ENCODE measurements at regions not wholly inside any gene's neighbourhood (a gene's known extent, or its start where the extent isn't known, plus 50 kb on each side); places are given as distances from the start of the nearest gene placed in this dataset.

DNA sequence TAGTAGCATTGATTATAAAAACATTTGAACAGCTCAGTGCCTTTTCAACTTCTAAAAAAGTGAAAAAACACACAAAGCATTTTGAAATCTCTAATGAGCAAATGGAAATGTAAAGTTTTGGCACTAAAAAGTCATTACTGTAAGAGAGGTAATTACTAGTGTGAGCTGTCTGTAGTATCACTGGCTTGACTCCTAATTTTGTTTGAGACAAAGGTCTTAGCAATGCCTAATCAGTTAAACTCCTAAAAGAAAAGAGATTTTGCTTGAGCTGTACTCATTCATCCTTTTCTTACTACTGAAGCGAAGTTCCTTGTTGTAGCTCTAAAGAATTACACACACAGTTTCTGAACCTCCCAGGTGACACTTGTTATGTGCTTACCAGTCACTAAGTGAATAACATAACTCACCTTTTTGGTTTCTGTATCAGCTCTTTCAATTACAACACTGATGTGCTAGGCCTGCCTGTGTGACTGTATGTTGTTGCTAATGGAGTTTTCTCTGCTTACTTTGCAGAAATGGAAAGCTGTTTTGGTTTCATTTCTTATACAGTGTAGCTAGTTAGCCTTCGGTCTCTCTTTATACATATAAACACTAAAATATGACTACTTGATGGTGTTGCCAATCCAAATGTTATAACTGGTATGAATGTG lies 924.4 kb upstream of the TENM4 start:
- no peak for DNase-seq

DNA sequence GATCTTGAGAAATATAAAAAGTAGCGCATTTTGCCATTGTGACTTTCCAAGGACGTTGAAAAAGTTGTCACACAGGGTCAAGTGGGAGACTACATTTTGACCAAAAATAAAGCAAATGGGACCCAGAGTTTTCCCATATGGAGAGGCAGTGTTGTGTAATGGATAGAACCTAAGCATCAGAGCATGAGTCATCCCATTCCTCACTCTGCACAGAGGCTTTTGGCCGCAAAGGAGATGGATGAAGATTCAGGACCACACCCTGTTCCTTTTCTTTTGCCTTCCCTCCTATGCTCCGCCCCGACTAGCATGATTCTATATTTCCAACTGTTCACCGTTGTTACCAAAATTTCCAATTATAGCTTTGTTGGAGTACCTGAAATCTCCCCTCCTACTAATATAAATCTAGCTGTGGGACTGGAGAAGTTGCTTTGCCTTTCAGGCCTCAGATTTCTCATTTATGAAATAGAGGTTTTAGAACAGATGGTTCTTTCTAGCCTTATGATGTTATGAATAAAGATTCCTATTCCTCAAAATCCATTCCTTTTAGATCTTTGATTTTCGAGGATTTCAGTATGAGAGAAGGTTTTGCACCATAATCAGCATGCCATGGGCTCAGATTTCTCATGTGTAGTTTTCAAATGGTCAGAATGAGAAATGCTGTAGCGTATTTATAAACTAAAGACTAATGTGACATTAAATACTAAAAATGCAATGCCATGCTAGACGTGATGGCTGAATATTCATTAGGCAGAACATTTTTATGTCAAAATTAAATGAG lies 921.9 kb upstream of the TENM4 start:
- DNase-seq, result no peak

DNA sequence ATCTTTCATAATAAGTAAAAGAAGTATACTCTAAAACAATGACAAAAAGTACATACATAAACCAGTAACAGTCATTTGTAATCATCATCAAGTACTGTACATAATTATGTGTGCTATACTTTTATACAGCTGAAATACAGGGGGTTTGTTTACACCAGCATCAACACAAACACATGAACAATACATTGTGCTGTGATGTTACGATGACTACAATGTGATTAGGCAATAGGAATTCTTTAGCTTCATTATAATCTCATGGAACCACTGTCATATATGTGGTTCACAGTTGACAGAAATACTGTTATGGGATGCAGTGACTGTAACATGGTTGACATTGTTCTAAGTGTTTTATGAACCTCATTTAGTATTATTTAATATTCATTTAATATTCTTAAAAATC lies 914.4 kb upstream of the TENM4 start:
- DNase-seq, result no peak

DNA sequence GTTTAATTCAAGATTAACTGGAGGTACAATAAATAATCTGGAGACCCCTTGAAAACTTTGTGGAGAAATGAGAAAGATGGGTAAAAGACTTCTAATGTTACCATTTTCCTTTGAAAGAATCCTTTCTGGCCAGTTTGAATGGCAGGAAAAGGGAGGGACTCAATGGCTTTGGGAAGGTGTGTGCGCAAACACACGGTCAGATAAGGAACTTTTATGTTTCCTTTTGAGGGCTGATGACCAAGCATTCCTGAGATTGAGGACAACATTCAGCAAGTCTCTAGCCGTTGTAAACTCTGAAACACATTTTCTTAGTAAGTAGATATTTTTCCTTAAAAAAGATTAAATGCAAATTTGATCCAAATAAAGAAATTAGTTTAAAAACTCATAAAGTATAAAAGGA lies 909.7 kb upstream of the TENM4 start:
- DNase-seq, result no peak

DNA sequence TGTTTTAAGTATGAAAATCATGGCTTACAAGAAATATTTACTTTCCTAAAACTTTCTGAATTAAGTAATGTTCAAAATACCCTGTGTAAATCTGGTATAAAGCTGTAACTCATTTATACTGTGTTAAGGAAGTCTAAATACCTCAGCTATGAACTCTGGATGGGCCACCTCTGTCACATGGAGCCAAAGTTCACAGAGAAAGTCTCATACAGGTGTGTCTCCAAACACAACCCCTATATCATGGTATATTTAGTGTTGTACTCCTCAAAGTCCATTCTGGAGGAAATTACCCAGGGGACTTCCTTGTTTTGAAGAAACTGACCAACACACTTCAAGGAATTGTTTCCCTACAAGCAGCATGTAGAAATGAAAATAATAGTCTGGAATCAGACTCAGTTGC lies 909.2 kb upstream of the TENM4 start:
- no peak for DNase-seq

DNA sequence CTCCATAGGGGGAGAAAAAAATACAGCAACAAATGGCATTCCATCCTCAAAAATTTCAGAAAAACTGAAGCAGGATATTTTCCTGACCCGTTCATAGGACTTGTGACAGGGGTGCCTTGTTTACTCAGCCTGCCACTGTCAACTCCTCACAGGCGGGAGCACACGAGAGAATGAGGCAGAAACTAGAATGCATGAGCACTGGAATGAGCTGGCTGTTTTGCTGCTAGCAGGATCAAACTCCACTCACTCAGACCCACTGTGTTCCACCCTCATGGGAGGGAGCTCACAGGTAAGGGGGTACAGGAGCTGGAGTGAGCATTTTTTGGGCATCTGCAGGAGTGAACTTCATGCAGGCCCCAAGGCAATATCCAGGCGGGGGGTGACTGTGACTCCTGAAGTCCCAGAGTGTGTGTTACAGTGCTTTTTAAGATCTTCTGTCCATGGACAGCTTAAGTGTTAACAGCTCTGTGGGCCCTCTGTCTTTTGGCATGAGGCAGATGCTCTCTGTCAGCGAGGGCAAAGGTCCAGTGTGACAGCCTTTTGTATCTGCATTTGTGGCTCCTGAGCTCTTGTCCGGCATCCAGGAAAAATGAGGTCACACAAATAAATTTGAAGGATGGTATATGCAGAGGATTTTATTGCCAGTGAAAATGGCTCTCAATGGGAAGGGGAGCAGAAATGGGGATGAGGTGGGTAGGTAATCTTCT lies 905.7 kb upstream of the TENM4 start:
- no peak for DNase-seq

DNA sequence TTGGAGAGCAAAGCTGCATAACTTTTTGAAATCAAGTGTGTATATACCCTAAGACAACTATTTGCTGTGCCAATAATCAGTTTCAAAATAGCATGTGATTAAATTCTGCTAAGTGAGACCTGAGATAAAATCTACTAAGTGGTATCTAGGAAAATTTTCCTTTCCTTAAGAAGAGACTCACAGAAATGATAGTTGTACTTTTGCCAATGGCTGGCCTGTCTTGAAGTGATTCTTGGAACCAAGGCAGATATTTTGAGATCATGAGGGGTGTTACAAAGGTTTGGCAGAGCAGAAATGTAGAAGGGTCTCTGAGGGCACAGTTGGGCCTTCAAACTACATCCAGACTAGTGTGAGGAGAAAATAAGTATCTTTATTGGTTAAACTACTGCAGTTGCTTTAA lies 902.6 kb upstream of the TENM4 start:
- DNase-seq, result no peak

DNA sequence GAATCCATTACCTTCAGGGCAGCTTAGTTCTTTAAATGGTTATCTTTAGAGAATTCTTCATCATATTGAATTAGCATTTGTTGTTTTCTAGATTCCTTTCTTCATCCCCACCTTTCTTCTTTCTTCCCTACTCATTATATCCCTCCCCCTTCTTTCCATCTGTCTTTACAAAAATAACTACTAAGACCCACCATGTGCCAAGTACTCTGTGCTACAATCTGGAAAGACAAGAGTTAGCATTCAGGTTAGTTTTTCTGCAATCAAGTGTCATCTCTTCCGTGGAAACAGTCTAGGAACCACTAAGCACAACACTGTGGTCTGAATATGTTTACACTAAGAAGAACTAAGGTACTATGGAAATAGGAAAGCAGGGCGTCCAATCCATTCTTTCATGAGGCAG lies 897.4 kb upstream of the TENM4 start:
- DNase-seq, result no peak

DNA sequence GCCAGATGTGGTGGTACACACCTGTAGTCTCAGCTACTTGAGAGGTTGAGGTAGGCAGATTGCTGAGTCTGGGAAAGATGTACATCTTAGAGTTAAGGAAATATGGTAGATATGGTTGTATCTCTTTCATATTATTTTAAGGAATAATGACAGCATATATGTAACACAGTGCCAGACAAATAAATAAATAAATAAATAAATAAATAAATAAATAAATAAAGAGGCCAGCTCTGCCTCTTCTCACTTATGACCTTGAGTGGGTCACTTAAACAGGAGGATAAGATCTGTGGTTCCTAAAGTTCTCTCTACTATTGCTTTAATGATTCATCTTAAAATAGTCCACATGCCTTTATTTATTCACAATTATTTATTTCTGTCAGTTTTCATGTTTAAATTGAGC lies 890.9 kb upstream of the TENM4 start:
- DNase-seq, result no peak

DNA sequence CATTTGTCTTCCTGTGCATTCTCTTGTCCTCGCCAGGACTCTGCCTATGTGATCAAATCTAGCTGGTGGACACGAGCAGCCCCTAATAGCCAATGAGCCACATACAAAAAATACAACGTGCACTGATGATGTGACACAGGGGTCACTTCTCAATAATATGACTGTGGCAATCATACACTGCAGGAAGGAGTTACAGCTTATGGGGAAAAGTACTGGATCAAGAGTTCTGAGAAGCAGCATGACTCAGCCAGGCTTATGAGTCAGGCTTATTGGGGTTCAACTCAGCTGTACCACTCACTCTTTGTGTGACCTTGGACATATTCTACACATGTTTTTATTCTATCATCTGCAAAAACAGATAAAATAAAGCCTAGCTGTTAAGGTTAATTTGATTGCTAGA lies 889.4 kb upstream of the TENM4 start:
- DNase-seq, result no peak

DNA sequence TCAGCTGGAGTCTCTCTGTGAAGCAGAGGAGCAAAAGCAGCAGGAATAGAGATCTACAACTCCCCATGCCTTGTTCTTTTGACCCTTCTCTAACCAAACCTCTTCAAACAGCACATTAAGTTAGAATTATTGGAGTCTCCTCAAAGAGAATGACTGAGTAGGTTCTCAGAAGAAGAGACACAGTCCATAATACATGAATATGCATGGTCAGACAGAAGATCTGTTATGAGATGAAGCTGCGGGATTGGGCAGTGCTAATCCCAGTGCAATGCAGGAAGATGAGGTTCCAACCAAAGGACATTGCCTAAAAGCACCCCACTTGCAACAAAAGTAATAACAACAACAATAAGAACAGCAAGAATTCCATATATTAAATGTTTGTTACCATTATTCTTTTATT lies 887.9 kb upstream of the TENM4 start:
- no peak for DNase-seq

DNA sequence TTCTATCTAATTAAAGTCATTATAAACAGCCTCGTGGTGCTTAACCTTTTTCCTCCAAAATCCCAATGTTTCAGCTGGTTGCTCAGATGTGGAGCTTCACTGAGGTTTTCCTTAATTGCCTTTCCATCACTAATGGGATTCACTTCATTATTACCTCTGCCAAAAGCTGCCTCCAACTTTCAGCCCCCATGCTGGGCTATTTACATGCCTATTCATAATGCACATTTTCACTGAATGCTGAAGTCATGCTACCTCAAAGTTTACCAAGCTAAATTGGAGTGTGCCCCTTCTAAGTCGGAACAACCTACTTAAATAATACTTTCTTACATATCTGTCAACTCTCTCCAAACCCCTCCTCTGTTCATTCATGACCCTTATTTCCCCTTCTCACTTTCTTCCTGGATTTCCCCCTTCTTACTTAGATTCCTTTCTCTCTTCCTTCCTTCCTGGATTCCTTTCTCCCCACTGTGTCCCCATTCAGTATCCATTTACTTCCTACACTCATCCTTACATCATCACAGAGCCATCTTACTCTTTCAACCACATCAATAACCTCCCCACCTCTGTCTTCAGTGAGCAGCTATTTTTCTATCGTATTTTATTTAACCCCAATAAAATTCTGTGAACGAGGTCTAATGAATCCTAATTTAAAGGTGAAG lies 887.3 kb upstream of the TENM4 start:
- no peak for DNase-seq

DNA sequence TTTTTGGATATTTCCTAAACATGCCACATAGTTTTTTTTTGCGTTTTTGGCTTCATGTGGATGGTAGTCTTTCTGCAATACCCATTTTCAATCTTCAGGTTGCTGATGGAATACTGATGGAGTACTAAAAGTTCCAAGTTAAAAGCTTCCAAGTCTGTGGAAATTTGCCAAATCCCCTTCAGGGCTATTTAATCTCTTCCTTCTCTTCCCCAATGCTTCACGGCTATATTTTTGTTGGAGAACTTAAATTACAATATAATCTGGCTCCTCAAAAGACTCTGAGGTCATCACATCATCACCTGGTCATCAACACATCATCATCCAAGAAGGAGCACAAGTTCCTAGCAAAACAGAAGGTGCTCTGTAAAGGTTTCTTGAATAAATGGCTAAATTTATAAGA lies 881.0 kb upstream of the TENM4 start:
- DNase-seq, result no peak

DNA sequence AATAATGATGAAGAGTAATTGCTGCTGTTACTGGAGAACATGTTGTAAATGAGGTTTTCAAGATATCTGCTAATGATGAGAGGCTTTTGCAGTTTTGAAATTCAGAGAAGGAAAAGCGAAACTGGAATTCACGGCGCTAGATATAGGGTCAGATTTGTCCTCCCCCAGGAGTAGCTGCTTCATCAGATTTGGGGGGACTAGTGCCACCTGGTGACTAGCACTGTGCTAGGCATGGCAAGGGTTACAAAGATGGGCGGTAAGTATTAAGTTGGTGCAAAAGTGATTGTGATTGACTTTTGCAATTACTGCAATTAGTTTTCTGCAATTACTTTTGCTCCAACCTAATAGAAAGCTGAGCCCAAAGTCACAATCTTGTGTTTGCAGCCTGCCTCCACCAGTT lies 879.9 kb upstream of the TENM4 start:
- DNase-seq, result no peak

DNA sequence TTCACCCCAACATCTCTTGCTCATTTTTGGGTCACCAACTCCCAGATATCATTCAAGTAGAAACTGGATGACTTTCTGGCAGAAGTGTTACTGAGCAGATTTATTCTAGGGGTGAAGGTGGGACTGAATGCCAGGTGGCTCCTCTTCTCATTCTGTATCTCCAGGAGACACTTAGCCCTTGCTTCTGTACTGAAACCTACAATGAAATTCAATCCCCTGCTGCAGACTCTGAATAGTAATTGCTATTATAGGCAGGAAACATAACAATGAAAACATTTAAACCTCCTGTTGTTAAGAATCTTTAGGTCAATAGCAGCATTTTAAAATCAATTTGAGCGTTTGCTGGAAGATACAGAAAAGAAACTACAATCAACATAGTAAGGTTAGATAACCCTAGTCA lies 879.4 kb upstream of the TENM4 start:
- DNase-seq, result no peak

DNA sequence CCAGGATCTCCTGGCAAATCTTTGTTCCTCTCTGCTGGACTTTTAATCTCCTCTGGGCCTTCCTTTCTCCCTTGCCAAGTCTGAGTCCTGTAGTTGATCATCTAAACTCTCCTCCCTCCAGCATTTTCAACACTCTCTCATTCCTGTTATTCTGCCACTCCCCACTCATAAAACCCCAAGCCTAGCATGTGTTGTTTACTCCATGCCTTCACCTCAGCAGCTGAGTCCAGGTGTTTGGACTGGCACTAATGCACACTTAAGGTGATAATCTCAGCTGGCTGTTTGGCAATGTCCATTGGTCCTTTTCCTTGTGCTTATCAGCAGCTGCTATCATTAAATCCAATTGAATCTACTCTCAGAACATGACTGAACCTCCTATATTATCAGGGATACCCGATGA lies 876.8 kb upstream of the TENM4 start:
- DNase-seq, result no peak

DNA sequence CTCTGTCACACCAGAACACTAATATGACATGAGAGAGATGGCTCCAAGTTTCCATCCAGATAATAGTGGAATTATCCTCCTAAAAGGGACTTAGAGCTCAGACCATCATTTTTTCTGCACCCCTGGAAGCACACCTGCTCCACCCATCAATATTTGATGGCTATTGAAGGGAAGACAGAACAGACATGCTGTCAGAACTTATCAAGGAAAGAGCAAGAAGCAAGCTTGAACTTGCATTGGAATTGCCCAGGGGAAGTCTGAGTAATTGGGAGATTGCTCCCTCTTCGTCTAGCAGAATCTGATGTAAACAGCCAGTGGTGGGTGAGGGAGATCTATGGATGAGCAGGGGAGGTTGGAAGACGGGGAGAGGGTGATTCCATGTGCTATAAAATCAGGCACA lies 874.4 kb upstream of the TENM4 start:
- no peak for DNase-seq

DNA sequence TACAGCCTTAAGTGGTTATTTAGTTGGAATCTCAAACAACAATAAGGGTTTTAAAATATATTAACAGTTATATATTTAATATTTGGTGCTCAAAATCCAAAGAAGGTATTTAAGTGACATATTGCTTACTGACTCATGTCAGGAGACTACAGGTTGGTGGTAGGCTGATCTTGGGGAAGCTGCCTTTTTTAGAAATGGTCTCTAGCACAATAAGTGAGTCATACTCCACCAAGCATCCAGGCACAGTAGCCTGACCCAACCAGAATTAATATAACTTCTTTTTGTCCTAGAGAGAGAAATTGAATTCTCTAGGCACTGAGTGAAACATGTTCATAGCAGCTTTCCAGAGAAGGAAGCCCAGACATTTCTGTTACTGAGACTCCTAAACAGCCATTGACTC lies 868.5 kb upstream of the TENM4 start:
- DNase-seq, result no peak

DNA sequence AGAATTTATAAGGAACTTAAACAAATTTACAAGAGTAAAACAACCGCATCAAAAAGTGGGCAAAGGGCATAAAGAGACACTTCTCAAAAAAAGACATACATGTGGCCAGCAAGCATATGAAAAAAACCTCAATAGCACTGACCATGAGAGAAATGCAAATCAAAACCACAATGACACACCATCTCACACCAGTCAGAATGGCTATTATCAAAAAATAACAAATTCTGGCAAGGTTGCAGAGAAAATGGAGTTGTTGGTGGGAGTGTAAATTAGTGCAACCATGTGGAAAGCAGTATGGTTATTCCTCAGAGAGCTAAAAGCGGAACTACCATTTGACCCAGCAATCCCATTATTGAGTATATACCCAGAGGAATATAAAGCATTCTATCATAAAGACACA lies 866.8 kb upstream of the TENM4 start:
- DNase-seq, result no peak

DNA sequence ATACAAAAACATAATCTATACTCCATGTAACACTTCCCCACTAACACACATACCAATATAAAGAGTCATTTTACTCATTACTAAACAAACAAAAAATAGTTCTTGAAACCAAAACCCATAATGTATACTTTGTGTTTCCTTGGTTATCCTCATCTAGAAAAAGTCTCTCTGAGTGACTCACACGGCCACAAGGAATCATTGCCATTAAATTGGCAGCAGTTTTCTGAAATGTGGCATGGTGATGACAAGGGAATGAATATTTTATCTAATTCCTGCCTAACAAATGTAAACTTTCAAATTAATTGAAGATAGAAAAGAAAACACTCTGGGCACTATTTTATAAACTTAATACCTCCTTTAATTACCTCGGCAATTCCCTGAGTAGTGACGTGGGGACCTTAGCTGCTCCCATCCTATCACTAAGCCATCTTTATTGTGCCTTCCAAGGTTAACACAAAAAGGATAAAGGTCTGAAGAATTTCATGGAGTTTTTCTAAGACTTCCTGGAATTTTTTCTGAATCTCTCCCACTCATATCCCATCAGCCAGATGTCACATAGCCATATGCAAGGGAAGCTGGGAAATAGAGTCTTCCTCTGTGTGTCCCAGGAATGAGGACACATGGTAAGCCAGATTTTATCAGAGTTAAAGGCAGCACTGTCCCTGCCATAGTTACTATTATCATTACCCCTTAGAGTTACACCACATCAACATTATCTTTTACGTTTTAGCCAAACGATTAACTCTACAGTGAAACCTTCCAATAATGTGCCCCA lies 857.2 kb upstream of the TENM4 start:
- DNase-seq, result no peak

DNA sequence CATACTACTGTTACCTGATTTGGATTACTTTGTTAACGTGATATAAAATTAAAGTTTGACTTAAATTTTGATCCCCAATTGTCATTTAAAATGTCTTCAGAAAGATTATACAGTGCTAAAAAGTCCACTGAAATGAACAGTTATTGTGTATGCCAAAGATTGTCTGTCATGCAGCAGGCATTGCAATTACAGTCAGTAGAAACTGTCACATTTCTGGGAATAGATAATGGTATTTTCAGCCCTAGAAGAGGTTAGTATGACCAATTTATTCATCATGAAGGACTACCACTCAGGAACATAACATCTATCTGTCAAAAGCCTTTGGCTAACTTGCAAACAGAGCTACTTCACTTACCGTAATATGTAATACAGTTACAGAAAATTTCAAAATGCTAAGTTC lies 852.5 kb upstream of the TENM4 start:
- no peak for DNase-seq

DNA sequence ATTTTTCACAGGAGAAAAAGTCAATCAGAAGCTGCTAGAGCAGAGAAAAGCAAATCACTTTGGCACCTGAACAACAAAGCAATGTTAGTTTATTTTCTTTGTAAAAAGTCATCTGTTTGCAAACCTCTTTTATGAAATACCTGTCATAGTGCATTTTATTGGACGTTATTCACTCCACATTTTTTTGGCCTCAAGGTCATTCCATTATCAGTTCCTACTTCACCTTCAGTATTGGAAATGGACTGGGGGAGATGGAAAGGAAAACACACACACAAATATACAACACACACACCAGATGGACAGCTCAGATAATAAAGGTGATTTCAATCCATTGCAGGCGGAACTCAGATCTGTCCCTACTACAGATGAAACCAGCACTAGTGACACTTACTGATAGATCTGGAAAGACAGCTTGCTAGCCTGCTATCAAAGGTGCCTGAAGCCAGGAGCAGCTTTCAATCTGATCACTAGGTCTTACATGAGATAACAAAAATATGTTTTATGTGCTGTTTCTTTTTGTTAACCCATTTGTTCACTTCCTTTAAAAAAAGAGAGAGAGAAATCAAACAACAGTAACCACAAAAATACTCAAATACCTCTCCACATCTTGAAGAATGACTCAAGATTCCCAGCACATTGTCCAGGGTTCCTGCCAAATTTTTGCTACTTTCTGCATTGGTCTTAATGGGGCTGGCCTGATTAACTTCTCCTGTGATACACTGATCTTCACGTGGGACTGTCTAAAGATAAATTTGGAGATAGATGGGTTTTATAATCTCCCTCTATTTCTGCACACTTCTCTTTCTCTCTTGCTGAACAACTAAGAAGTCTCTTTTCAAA lies 844.3 kb upstream of the TENM4 start:
- DNase-seq, result peak; percentile 1

All from midbrain (tissue), 1 donor.